AG04449 (cell line): ENCODE measurements at regions not wholly inside any gene's neighbourhood (a gene's known extent, or its start where the extent isn't known, plus 50 kb on each side); places are given as distances from the start of the nearest gene placed in this dataset.

Experiments
- CTCF ChIA-PET: fragments of 350-600 bp; formaldehyde crosslinking; extraction: SDS; loops from one replicate; lab custom pipeline; 2021; ENCODE audit warnings: antibody characterized with exemption; lab: Yijun Ruan, JAX
- POLR2A ChIA-PET: fragments of 400-600, 350-600 bp; formaldehyde crosslinking; extraction: SDS; loops from one replicate; lab custom pipeline; 2020; ENCODE audit warnings: antibody characterized with exemption, inconsistent platforms; lab: Yijun Ruan, JAX
- DNase-seq: peaks from one replicate; pipeline ENCODE4 v3.0.0-alpha.2; 2010; ENCODE audit warnings: low read depth, low spot score
- H3K4me3 ChIP-seq: 2 replicates; pipeline ENCODE4 v1.5.1; 2011; ENCODE audit warnings: low read depth, mild to moderate bottlenecking, control low read depth, low read length
- CTCF ChIP-seq: IDR thresholded peaks from one replicate; pipeline ENCODE4 v1.5.1; 2011; ENCODE audit warnings: mild to moderate bottlenecking, moderate library complexity, low read length, control low read depth, inconsistent platforms; ENCODE audit not compliant: insufficient read depth; ENCODE audit errors: missing control alignments

GRCh38 chrX:94977986-94978385 lies 1304.0 kb downstream of the FAM133A start:
- DNase-seq, result no peak
- ChIA-PET CTCF (no interaction called here), POLR2A (no interaction called here)
- H3K4me3 ChIP-seq, result no peak overlapping the region
- no peak for TF ChIP-seq CTCF
